LHCN-M2 (cell line): ENCODE measurements at regions not wholly inside any gene's neighbourhood (a gene's known extent, or its start where the extent isn't known, plus 50 kb on each side); places are given as distances from the start of the nearest gene placed in this dataset.

Source experiments
- DNase-seq: peaks from one replicate; pipeline ENCODE4 v3.0.0-alpha.2; 2012; ENCODE audit warnings: low read depth

DNA sequence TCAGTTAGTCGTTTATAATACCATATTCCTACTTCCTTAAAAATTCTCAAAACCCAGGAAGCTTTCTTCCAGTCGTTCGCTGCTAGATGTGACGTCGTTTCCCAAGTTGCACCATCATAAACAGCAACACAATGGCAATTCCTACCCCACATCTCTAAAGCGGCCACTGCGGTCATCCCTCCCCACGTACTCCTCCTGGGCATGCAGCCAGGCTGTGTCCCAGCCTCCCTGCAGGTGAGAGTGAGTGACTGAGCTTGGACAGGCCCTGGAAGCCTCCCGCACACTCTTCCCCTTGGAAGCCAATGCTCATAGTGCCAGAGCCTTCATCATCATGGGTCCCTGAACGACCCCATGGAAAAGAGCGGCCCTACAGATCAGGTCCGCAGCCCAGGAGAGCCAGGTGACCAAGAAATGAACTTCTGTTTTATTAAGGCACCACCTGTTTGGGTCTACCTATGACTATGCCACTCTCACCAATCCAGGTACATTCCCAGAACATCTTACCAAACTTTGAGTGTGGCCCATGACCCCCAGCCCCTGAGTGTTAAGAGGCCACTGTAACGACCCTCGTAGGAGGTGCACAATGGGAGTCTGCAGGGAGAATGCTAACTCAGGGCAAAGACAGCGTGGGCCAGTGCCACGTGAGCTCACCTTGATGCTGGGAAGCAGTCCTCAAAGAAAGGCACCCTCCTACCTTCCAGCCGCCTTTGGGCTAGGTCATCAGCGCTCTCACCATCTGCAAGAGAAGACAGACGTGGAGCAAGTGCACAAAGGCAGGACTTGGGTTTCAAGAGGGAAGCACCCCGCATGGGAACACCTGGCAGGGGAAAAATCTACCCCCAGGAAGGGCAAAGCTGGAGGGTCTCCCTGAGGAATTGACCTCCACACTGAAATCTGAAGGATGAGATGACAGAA is 74.7 kb upstream of the RAB6C start:
- no peak for DNase-seq

- no peak for DNase-seq
Observed at GRCh38 chr2:129905664-129906081, 73.8 kb upstream of the RAB6C start.

DNA sequence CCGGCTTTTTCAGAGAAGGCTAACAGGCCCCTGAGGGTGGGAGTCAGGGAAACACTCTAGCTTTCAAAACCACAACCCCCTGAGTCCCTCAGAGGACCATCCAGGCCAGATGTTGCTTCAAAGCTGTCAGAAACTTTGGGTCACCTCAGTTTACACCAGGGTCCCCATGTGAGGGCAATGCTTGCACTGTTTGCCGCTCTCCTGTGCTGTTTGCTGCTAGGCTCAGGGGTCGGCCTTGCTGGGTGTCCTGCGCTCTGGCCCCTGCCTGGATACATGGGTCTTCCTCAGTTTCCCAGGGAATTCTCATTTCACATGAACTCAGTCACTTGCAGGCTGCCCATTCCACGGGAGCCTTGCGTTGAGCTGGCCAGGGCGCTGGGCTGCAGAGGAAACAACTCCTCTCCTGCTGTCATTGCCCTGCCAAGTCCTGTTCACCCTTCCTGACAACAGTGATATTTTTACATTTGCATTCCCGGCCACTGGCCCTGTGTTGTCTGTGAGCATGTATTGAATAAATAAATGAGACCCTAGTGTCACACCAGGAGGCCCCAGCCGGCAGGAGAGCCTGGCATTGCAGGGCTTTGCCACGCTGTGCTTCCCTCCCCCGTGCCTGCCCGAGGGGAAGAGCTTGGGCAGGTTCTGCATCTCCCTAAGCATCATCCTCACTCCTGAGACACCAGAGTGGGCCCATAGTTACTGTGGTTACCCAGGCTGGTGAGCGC is 73.2 kb upstream of the RAB6C start:
- DNase-seq = no peak

GRCh38 chr2:129906861-129907235 is 72.6 kb upstream of the RAB6C start:
- no peak for DNase-seq

DNA sequence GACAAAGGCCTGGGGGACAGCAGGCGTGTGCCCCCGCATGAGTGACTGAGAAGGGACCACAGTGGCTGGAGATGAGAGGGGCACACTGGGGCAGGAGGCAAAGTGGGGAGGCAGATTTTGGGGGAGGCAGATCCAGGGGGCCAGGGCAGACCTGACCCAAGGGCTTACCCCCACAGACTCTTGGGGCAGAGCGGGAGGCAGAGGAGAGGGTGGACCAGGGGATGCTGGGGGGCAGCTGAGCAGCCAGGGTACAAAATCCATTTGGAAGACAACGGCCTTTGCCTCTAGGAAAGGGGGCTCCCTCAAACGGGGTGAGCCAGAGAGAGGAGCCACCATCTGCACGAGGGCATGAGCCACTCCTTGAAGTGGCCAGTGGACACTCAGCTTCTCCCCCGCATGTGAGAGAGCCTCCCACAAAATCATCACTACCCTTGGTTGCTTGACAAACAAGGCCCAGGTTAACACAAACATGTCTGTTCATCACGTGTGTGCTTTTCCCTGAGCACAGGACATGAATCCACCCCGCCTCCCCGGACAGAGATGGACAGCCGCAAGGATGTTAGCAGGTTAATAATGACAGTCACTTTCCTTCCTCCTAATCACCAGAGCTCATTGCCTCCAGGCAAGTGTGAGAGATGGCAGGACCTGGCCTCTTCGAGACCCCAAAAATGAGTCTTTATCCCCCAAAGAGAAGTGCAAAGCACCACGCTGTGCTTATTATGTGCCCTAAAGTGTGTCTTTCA is 72.0 kb upstream of the RAB6C start:
- DNase-seq = no peak

- no peak for DNase-seq
Observed at GRCh38 chr2:129908721-129909373, 70.6 kb upstream of the RAB6C start.

DNA sequence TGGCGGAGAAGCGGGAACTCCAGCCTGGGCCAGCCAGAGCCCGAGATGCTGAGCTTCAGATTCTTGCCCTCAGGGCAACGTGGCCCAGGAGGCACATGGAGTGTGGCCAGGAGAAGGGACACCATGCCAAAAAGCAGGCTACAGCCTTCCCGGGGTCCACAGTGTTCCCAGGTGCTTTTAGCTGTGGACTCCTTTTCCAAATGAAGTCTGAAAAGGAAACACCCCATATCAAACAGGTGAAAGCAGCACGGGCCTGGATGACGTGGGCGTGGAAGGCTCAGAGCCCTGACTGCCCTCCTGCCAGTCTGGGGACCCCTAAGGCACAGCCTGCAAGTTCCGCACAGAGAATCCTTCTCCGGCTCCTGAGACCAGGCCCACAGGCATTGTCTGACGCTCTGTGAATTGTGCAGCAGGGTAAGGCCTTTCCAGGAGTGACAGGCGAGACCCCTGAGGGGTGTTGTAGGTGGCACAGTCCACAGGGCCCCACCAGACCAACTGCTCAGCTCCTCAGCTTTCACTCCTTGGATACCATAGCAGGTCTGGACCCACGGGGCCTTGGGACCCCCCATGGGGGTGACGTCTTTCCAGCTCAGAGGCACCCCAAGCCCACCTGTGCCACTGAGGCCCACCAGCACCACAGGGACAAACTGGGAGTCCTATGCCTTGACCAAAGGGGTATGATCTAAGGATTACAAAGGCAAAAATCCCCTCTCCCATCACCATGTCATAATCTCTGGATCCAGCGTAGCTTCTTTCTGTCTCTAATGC is 69.6 kb upstream of the RAB6C start:
- no peak for DNase-seq

DNA sequence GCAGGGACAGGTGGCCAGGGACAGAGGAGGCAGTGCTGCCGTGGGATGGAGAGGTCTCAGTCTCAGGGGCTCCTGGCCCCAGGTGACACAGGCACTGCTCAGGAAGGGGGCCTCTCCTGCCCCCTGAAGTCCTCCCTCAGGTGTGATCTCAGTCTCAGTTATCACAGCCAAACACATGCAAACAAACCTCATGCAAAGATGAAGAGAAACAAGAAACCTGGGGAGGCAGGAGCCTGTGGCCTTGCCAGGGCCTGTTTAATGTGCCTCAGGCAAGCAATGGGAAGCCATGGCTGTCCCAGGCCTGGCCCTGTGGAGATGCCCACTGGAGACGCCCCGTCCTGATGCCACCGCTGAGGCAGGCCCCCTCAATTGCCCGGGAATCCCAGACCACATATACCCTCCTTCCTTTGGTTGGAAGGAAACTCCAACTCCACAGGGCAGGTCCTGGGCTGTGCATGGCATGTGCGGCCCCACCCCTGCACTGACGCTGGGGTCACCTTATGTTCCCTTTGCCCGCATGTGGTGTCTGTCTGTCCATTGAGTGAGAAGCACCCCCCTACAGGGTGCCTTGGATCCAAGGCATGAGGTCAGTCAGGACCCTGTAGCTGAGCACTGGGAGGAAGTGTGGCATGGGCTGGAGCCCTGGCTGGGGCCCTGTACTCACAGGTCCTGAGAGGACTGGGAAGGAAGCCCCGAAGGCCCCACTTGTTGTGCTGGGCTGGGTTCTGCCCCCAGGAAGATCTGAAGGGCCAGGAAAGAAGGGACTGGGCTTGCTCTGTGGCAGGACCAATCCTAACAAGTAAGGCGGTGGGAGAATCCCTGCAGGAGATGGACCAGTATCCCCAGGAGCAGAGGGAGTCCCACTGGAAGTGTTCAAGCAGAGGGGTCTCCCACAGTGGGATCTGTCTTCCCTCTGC is 68.8 kb upstream of the RAB6C start:
- DNase-seq = no peak

DNA sequence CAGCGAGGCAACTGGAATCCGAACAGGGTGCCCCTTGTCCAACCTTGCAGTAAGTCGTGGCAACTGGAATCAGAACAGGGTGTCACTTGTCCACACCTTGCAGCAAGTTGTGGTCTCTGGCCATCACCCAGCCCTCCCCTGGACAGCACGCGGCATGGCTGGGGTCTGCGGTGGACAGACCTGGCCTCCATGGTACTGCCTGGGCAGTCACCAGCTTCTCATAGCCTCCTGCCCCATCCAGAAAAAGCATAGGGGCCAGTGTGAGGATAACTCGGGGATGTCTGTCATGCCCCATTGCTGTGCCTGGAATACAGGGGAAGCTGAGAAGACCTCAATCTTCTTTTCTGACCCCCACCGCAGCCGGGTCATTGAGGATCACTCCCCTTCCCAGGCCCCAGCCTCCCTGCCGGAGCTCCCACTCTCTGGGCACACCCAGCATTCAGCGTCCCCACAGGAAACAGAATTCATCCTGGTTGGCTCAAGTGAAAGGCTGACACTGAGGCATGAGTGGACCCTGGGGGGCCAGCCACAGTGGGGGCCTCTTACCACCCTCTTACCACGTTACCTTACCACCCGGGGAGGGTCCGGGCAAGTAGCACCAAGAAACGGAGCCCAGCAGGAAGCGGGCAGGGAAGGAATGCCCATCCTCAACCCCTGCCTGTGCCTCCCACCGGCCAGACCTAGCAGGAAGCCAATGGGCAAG is 68.0 kb upstream of the RAB6C start:
- no peak for DNase-seq

- no peak for DNase-seq
Observed at GRCh38 chr2:129912066-129912820, 67.2 kb upstream of the RAB6C start.

- no peak for DNase-seq
Observed at GRCh38 chr2:129912871-129913694, 66.4 kb upstream of the RAB6C start.

- no peak for DNase-seq
Observed at GRCh38 chr2:129913695-129914495, 65.6 kb upstream of the RAB6C start.

- no peak for DNase-seq
Observed at GRCh38 chr2:129914538-129915302, 64.7 kb upstream of the RAB6C start.

- DNase-seq = no peak
Observed at GRCh38 chr2:129915303-129915840, 64.1 kb upstream of the RAB6C start.

- DNase-seq = no peak
Observed at GRCh38 chr2:129918604-129919003, 60.9 kb upstream of the RAB6C start.
